T47D (cell line): ENCODE measurements at regions not wholly inside any gene's neighbourhood (a gene's known extent, or its start where the extent isn't known, plus 50 kb on each side); places are given as distances from the start of the nearest gene placed in this dataset.
A peak's percentile ranks its signal among the peaks of the same experiment; 100 is the strongest.
"Not testable (repeated sequence)": the region's sequence is repeated elsewhere in the genome, so short reads cannot be mapped to it uniquely, and the experiment has no call there.

ENCODE experiments used
- DNase-seq, 2 experiments: peaks; one replicate each; pipeline versions ENCODE4 v3.0.0 to v3.0.0-alpha.2; 2011 to 2012; ENCODE audit warnings: low read depth in 1 of 2, low spot score in 1 of 2
- JUND ChIP-seq: IDR thresholded peaks from 2 replicates; pipeline ENCODE4 v1.6.1; 2012; ENCODE audit warnings: low read depth
- in situ Hi-C: cut with HindIII; loops from 2 replicates; pipeline ENCODE4 v1.10.0; 2016; ENCODE audit warnings: low sequenced_read_pairs, low pct_unique_long_range_greater_than_20kb

GRCh38 chr18:76056471-76057110 lies 438.5 kb downstream of the ZNF516 start:
- no peak for DNase-seq
- in situ Hi-C loops = no loop called here
- TF ChIP-seq JUND = no peak

GRCh38 chr18:76055578-76055977 lies 439.5 kb downstream of the ZNF516 start:
- no peak for TF ChIP-seq JUND
- DNase-seq = no peak
- in situ Hi-C loops = no loop called here

- TF ChIP-seq JUND = no peak
- in situ Hi-C loops = no loop called here
- no peak for DNase-seq
These were observed 440.0 kb downstream of the ZNF516 start for GRCh38 chr18:76055025-76055424.

- no peak for DNase-seq
- in situ Hi-C loops = no loop called here
- TF ChIP-seq JUND = no peak
These were observed 440.9 kb downstream of the ZNF516 start for GRCh38 chr18:76054156-76054555.

GRCh38 chr18:76053551-76053950 lies 441.5 kb downstream of the ZNF516 start:
- no peak for DNase-seq
- TF ChIP-seq JUND = no peak
- in situ Hi-C loops = no loop called here

GRCh38 chr18:76052227-76052595 lies 442.8 kb downstream of the ZNF516 start:
- no peak for DNase-seq
- TF ChIP-seq JUND = no peak
- in situ Hi-C loops = no loop called here

GRCh38 chr18:76051396-76052226 lies 443.4 kb downstream of the ZNF516 start:
- in situ Hi-C loops = no loop called here
- DNase-seq = no peak
- TF ChIP-seq JUND = no peak

GRCh38 chr18:76046221-76046620 lies 448.8 kb downstream of the ZNF516 start:
- in situ Hi-C loops = no loop called here
- DNase-seq = no peak
- TF ChIP-seq JUND = no peak

- in situ Hi-C loops = no loop called here
These were observed 452.5 kb downstream of the ZNF516 start for GRCh38 chr18:76042511-76042910.

GRCh38 chr18:76018210-76018609 lies 476.8 kb downstream of the ZNF516 start:
- DNase-seq = no peak
- in situ Hi-C loops = no loop called here
- TF ChIP-seq JUND = no peak

More at GRCh38 chr18:76042511-76042910, 452.5 kb downstream of the ZNF516 start:
- TF ChIP-seq JUND = no peak
- DNase-seq = no peak

- DNase-seq = no peak
- TF ChIP-seq JUND = no peak
- in situ Hi-C loops = no loop called here
These were observed 482.0 kb downstream of the ZNF516 start for GRCh38 chr18:76013057-76013456.

GRCh38 chr18:76005632-76006208 lies 489.3 kb downstream of the ZNF516 start:
- no peak for TF ChIP-seq JUND
- in situ Hi-C loops = no loop called here
- peak in 1 of 2 experiments; percentile 12 for DNase-seq

- DNase-seq, in situ Hi-C loops: not testable (repeated sequence)
These were observed 507.1 kb downstream of the ZNF516 start for GRCh38 chr18:75987913-75988312.

GRCh38 chr18:75984853-75985252 lies 510.2 kb downstream of the ZNF516 start:
- TF ChIP-seq JUND = no peak
- no peak for DNase-seq
- in situ Hi-C loops = no loop called here
